ENCODE measurements at regions not wholly inside any gene's neighbourhood (a gene's known extent, or its start where the extent isn't known, plus 50 kb on each side); places are given as distances from the start of the nearest gene placed in this dataset.

DNA sequence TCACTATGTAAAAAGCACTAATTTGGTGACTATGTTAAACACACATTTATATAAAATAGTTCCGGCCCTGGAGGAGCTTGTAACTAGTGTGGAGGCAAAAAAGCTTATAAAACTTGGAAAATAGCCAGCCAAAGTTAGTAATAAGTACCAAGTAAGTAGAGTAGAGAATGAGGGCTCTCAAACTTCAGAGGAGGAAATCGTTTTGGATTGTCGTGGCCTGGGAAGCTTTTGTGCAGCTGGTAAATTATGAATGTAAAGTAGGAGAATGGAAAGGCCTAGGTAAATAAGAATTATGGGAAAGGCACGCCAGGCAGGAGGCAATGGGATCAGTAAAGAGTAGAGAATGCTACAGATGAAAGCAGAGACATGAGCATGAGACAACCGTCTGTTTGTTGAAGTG is 832.7 kb upstream of the ZNF608 start:
- POLR2A ChIA-PET: interaction anchor here (0.5 kb wide), 1 partner anchor 658 kb away, joined by 4 read pairs; no protein-coding TSS in a partner anchor
- SMC1A ChIA-PET (ENCODE audit: uncharacterized antibody, unreplicated experiment): interaction anchor here (1.4 kb wide), 1 partner anchor 11 kb away, joined by 4 read pairs; no protein-coding TSS in a partner anchor
- RAD21 ChIA-PET (ENCODE audit: unreplicated experiment): no interaction called here

More for the DNA sequence above, 832.7 kb upstream of the ZNF608 start:
- CTCF ChIA-PET: no interaction called here
- Histone ChIP-seq H3K79me2 (ENCODE audit: control insufficient read depth, insufficient read depth, low read length) (no peaks in the 10 kb centered on the region), H3K27ac (ENCODE audit: control insufficient read depth, insufficient read depth) (no peak overlapping the region), H3K9ac (ENCODE audit: control insufficient read depth, insufficient read depth, low read length) (no peak overlapping the region), H3K27me3 (replicated peaks in 1 of 2; ENCODE audit: control insufficient read depth in 2 of 2, insufficient read depth in 2 of 2, low read length in 1 of 2) (no peaks in the 10 kb centered on the region), H3K4me1 (ENCODE audit: control insufficient read depth, insufficient read depth, low read length) (no peaks in the 10 kb centered on the region), H3K4me2 (ENCODE audit: control insufficient read depth, insufficient read depth) (no peak overlapping the region), H2AFZ (ENCODE audit: control insufficient read depth, low read depth, low read length) (no peak overlapping the region), H3K9me3 (replicated peaks; ENCODE audit: control insufficient read depth, insufficient read depth, low read length) (no peaks in the 10 kb centered on the region), H4K20me1 (ENCODE audit: control insufficient read depth, insufficient read depth) (no peaks in the 10 kb centered on the region), H3K4me3 (no peak overlapping the region), H3K36me3 (ENCODE audit: control insufficient read depth in 2 of 2, insufficient read depth in 2 of 2, low read length in 1 of 2) (no peaks in the 10 kb centered on the region)
- BruUV-seq (replicated peaks): no TSS peak
- FAIRE-seq: no peak
- TF ChIP-seq POLR2AphosphoS5 (IDR thresholded peaks at IDR 0.05; ENCODE audit: low read length) (no peak), NR2F1 (conservative IDR thresholded peaks at IDR 0.05) (no peak), TCF12 (IDR thresholded peaks at IDR 0.05; ENCODE audit: low read depth, low read length) (no peak), SUPT20H (IDR thresholded peaks at IDR 0.05; ENCODE audit: borderline replicate concordance, control insufficient read depth, low read depth, low read length) (no peak), WRNIP1 (IDR thresholded peaks at IDR 0.05; ENCODE audit: borderline replicate concordance, low read depth, low read length) (no peak), KAT2A (conservative IDR thresholded peaks at IDR 0.05; ENCODE audit: control insufficient read depth, low read depth, low read length) (no peak), PAX8 (IDR thresholded peaks at IDR 0.05) (no peak), IKZF1 (conservative IDR thresholded peaks at IDR 0.05) (no peak), LARP7 (IDR thresholded peaks at IDR 0.05) (no peak)
- TF ChIP-seq, protein P1, sequence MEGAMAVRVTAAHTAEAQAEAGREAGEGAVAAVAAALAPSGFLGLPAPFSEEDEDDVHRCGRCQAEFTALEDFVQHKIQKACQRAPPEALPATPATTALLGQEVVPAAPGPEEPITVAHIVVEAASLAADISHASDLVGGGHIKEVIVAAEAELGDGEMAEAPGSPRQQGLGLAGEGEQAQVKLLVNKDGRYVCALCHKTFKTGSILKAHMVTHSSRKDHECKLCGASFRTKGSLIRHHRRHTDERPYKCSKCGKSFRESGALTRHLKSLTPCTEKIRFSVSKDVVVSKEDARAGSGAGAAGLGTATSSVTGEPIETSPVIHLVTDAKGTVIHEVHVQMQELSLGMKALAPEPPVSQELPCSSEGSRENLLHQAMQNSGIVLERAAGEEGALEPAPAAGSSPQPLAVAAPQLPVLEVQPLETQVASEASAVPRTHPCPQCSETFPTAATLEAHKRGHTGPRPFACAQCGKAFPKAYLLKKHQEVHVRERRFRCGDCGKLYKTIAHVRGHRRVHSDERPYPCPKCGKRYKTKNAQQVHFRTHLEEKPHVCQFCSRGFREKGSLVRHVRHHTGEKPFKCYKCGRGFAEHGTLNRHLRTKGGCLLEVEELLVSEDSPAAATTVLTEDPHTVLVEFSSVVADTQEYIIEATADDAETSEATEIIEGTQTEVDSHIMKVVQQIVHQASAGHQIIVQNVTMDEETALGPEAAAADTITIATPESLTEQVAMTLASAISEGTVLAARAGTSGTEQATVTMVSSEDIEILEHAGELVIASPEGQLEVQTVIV (IDR thresholded peaks at IDR 0.05; ENCODE audit: borderline replicate concordance, partially characterized antibody): no peak
- TF ChIP-seq, protein P2, sequence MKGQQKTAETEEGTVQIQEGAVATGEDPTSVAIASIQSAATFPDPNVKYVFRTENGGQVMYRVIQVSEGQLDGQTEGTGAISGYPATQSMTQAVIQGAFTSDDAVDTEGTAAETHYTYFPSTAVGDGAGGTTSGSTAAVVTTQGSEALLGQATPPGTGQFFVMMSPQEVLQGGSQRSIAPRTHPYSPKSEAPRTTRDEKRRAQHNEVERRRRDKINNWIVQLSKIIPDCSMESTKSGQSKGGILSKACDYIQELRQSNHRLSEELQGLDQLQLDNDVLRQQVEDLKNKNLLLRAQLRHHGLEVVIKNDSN (IDR thresholded peaks at IDR 0.05; ENCODE audit: borderline replicate concordance, extremely low read length, insufficient read depth, low read depth, low read length): no peak
- TF ChIP-seq, protein P3, sequence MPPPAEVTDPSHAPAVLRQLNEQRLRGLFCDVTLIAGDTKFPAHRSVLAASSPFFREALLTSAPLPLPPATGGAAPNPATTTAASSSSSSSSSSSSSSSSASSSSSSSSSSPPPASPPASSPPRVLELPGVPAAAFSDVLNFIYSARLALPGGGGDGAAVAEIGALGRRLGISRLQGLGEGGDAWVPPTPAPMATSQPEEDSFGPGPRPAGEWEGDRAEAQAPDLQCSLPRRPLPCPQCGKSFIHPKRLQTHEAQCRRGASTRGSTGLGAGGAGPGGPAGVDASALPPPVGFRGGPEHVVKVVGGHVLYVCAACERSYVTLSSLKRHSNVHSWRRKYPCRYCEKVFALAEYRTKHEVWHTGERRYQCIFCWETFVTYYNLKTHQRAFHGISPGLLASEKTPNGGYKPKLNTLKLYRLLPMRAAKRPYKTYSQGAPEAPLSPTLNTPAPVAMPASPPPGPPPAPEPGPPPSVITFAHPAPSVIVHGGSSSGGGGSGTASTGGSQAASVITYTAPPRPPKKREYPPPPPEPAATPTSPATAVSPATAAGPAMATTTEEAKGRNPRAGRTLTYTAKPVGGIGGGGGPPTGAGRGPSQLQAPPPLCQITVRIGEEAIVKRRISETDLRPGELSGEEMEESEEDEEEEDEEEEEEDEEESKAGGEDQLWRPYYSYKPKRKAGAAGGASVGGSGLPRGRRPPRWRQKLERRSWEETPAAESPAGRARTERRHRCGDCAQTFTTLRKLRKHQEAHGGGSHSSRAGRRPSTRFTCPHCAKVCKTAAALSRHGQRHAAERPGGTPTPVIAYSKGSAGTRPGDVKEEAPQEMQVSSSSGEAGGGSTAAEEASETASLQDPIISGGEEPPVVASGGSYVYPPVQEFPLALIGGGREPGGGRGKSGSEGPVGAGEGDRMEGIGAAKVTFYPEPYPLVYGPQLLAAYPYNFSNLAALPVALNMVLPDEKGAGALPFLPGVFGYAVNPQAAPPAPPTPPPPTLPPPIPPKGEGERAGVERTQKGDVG (CRISPR knock-in tag; IDR thresholded peaks at IDR 0.05): no peak
- TF ChIP-seq, protein P4, sequence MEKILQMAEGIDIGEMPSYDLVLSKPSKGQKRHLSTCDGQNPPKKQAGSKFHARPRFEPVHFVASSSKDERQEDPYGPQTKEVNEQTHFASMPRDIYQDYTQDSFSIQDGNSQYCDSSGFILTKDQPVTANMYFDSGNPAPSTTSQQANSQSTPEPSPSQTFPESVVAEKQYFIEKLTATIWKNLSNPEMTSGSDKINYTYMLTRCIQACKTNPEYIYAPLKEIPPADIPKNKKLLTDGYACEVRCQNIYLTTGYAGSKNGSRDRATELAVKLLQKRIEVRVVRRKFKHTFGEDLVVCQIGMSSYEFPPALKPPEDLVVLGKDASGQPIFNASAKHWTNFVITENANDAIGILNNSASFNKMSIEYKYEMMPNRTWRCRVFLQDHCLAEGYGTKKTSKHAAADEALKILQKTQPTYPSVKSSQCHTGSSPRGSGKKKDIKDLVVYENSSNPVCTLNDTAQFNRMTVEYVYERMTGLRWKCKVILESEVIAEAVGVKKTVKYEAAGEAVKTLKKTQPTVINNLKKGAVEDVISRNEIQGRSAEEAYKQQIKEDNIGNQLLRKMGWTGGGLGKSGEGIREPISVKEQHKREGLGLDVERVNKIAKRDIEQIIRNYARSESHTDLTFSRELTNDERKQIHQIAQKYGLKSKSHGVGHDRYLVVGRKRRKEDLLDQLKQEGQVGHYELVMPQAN (conservative IDR thresholded peaks at IDR 0.05): no peak
- intact Hi-C loops (cut with micrococcal nuclease; ENCODE audit: unreplicated experiment): no loop called here
- 9% methylated on average over 5 of the region's 5 CpGs for WGBS (ENCODE audit: insufficient coverage, insufficient replicate concordance, low lambda C conversion rate, missing lambda C conversion rate)
- in situ Hi-C loops (cut with MboI): no loop called here
- ATAC-seq: no peak
- DNase-seq (ENCODE audit: low read depth, low spot score): no peak

Measured in GM12878 (cell line).